OCI-LY3 (cell line): ENCODE measurements at regions not wholly inside any gene's neighbourhood (a gene's known extent, or its start where the extent isn't known, plus 50 kb on each side); places are given as distances from the start of the nearest gene placed in this dataset.
A peak's percentile ranks its signal among the peaks of the same experiment; 100 is the strongest.
"Not testable (repeated sequence)": the region's sequence is repeated elsewhere in the genome, so short reads cannot be mapped to it uniquely, and the experiment has no call there.

Experiments used
- H2AFZ ChIP-seq: fragments of 200-600, 300-600 bp; shearing (Covaris generic); 2 replicates; pipeline ENCODE4 v1.6.0; 2014; ENCODE audit warnings: antibody characterized with exemption, low read depth, low read length
- H3K27ac ChIP-seq: fragments of 200-600, 300-600 bp; sonication (generic); 2 replicates; pipeline ENCODE4 v1.5.1; 2014; ENCODE audit warnings: mild to moderate bottlenecking, low read length, moderate library complexity, mixed read lengths
- H3K27me3 ChIP-seq: fragments of 200-600, 300-600 bp; sonication (generic); 2 replicates; pipeline ENCODE4 v1.6.1; 2014; ENCODE audit warnings: low read depth, low read length, mixed read lengths
- H3K36me3 ChIP-seq: fragments of 200-600, 300-600 bp; sonication (generic); replicated peaks from 2 replicates; pipeline ENCODE3; 2014; ENCODE audit warnings: low read depth, low read length, mixed read lengths
- H3K4me1 ChIP-seq: fragments of 300-600, 200-600 bp; sonication (generic); 2 replicates; pipeline ENCODE4 v1.6.1; 2014; ENCODE audit warnings: low read length, mixed read lengths
- H3K4me2 ChIP-seq: fragments of 200-600, 300-600 bp; sonication (generic); 2 replicates; pipeline ENCODE4 v1.6.1; 2014; ENCODE audit warnings: low read length, mixed read lengths
- H3K4me3 ChIP-seq: fragments of 300-600, 200-600 bp; sonication (generic); 2 replicates; pipeline ENCODE4 v1.5.1; 2014; ENCODE audit warnings: antibody characterized with exemption, mild to moderate bottlenecking, low read length, moderate library complexity
- H3K79me2 ChIP-seq: fragments of 300-600, 200-600 bp; shearing (Covaris generic); 2 replicates; pipeline ENCODE4 v1.6.1; 2014; ENCODE audit warnings: mild to moderate bottlenecking, low read length, mixed read lengths
- H3K9ac ChIP-seq: fragments of 300-600, 200-600 bp; shearing (Covaris generic); 2 replicates; pipeline ENCODE4 v1.6.0; 2014; ENCODE audit warnings: mild to moderate bottlenecking, low read length, moderate library complexity
- H3K9me3 ChIP-seq: fragments of 200-600, 300-600 bp; shearing (Covaris generic); 2 replicates; pipeline ENCODE4 v1.6.1; 2014; ENCODE audit warnings: low read length, mixed read lengths; ENCODE audit not compliant: insufficient read depth
- H4K20me1 ChIP-seq: fragments of 200-600, 300-600 bp; sonication (generic); 2 replicates; pipeline ENCODE4 v1.6.1; 2016; ENCODE audit warnings: low read length, mixed read lengths; ENCODE audit not compliant: insufficient read depth
- CTCF ChIP-seq: fragments of 200-600, 300-600 bp; sonication (generic); IDR thresholded peaks from 2 replicates; pipeline ENCODE4 v1.5.1; 2014; ENCODE audit warnings: antibody characterized with exemption, low read length, low read depth
- EZH2phosphoT487 ChIP-seq: fragments of 200-600 bp; shearing (Covaris generic); IDR thresholded peaks from 2 replicates; pipeline ENCODE4 v1.6.1; 2018; ENCODE audit warnings: antibody characterized with exemption, mixed run types, low read depth

- Histone ChIP-seq H3K4me2 (no peak overlapping the region), H3K27ac (no peak overlapping the region), H4K20me1 (no peaks in the 10 kb centered on the region), H3K27me3 (no peaks in the 10 kb centered on the region; the same call in 1 of the 2 replicates), H3K9me3 (no peaks in the 10 kb centered on the region), H3K4me3 (no peak overlapping the region), H3K9ac (no peak overlapping the region), H2AFZ (no peak overlapping the region), H3K36me3 (no peaks in the 10 kb centered on the region), H3K79me2 (no peaks in the 10 kb centered on the region), H3K4me1 (peaks cover 3% of the 10 kb centered on the region; the same call in 1 of the 2 replicates)
- TF ChIP-seq EZH2phosphoT487, result no peak
These were observed 234.6 kb downstream of the ZNF608 start for GRCh38 chr5:124511791-124512190.

- Histone ChIP-seq H3K79me2 (no peaks in the 10 kb centered on the region), H3K4me2 (no peak overlapping the region), H3K9me3 (no peaks in the 10 kb centered on the region), H3K9ac (no peak overlapping the region), H3K36me3 (no peaks in the 10 kb centered on the region), H4K20me1 (no peaks in the 10 kb centered on the region), H3K4me1 (peaks cover 30% of the 10 kb centered on the region), H3K27me3 (peaks cover 6% of the 10 kb centered on the region), H3K27ac (no peak overlapping the region), H3K4me3 (no peak overlapping the region), H2AFZ (no peak overlapping the region)
- TF ChIP-seq EZH2phosphoT487 (no peak), CTCF (no peak)
These were observed 238.8 kb downstream of the ZNF608 start for GRCh38 chr5:124507688-124508087.

GRCh38 chr5:124504081-124504916, 242.1 kb downstream of the ZNF608 start:
- H3K27me3 ChIP-seq, result peaks cover 6% of the 10 kb centered on the region
- no peaks in the 10 kb centered on the region for H4K20me1 ChIP-seq
- no peaks in the 10 kb centered on the region for H3K79me2 ChIP-seq
- TF ChIP-seq CTCF, result no peak
- no peak for TF ChIP-seq EZH2phosphoT487
- H3K4me1 ChIP-seq, result peaks cover 27% of the 10 kb centered on the region
- H3K9ac ChIP-seq, result peak overlapping the region; percentile 17; the same call in 1 of the 2 replicates
- no peak overlapping the region for H2AFZ ChIP-seq
- no peaks in the 10 kb centered on the region for H3K9me3 ChIP-seq
- H3K4me2 ChIP-seq, result peak overlapping the region; percentile 85
- H3K36me3 ChIP-seq, result no peaks in the 10 kb centered on the region
- peak overlapping the region; percentile 14; the same call in 1 of the 2 replicates for H3K27ac ChIP-seq
- peak overlapping the region; percentile 54 for H3K4me3 ChIP-seq

GRCh38 chr5:124502551-124502950, 243.9 kb downstream of the ZNF608 start:
- H4K20me1 ChIP-seq, result no peaks in the 10 kb centered on the region
- no peak overlapping the region for H3K27ac ChIP-seq
- H3K79me2 ChIP-seq, result no peaks in the 10 kb centered on the region
- H3K27me3 ChIP-seq, result peaks cover 6% of the 10 kb centered on the region
- H3K4me3 ChIP-seq, result no peak overlapping the region
- H2AFZ ChIP-seq, result no peak overlapping the region
- no peak overlapping the region for H3K9ac ChIP-seq
- no peaks in the 10 kb centered on the region for H3K36me3 ChIP-seq
- TF ChIP-seq CTCF (no peak), EZH2phosphoT487 (no peak)
- no peak overlapping the region for H3K4me2 ChIP-seq
- H3K9me3 ChIP-seq, result no peaks in the 10 kb centered on the region
- H3K4me1 ChIP-seq, result peaks cover 27% of the 10 kb centered on the region

GRCh38 chr5:124499818-124500217, 246.6 kb downstream of the ZNF608 start:
- not testable (repeated sequence) for H3K27ac ChIP-seq, H3K79me2 ChIP-seq, H3K36me3 ChIP-seq, H3K9ac ChIP-seq, H3K9me3 ChIP-seq, H3K27me3 ChIP-seq, H4K20me1 ChIP-seq, H3K4me2 ChIP-seq, H3K4me3 ChIP-seq, H2AFZ ChIP-seq
- peaks cover 21% of the 10 kb centered on the region for H3K4me1 ChIP-seq

- peaks cover 11% of the 10 kb centered on the region for H3K4me1 ChIP-seq
- H3K4me2 ChIP-seq, H3K27ac ChIP-seq, H3K9me3 ChIP-seq, H3K9ac ChIP-seq, H2AFZ ChIP-seq, H3K79me2 ChIP-seq, H3K27me3 ChIP-seq, H4K20me1 ChIP-seq, H3K36me3 ChIP-seq, H3K4me3 ChIP-seq: not testable (repeated sequence)
These were observed 249.5 kb downstream of the ZNF608 start for GRCh38 chr5:124496968-124497367.
